ENCODE measurements at regions not wholly inside any gene's neighbourhood (a gene's known extent, or its start where the extent isn't known, plus 50 kb on each side); places are given as distances from the start of the nearest gene placed in this dataset.

- POLR2A ChIA-PET = no interaction called here
- no peaks in the 10 kb centered on the region for H3K36me3 ChIP-seq (ENCODE audit: control insufficient read depth in 1 of 2, insufficient read depth in 2 of 2, low read length in 2 of 2)
- H3K79me2 ChIP-seq (ENCODE audit: insufficient read depth, low read length) = no peaks in the 10 kb centered on the region
- H4K20me1 ChIP-seq (ENCODE audit: insufficient read depth) = no peaks in the 10 kb centered on the region
- no peak overlapping the region for H3K4me3 ChIP-seq (replicated peaks in 1 of 2; ENCODE audit: low read depth in 1 of 2, low read length in 2 of 2)
- no peaks in the 10 kb centered on the region for H3K27me3 ChIP-seq (ENCODE audit: insufficient read depth, low read length)
- intact Hi-C loops (cut with micrococcal nuclease) = no loop called here
- RAD21 ChIA-PET (ENCODE audit: low non-redundant PET in 1 of 2, low total read pairs in 2 of 2, uncharacterized antibody in 2 of 2, unreplicated experiment in 2 of 2) = no interaction called here
- H2AFZ ChIP-seq (ENCODE audit: low read depth, low read length, poor library complexity, severe bottlenecking) = no peak overlapping the region
- no peak overlapping the region for H3K4me2 ChIP-seq (ENCODE audit: low read length)
- no peaks in the 10 kb centered on the region for H3K4me1 ChIP-seq (ENCODE audit: control insufficient read depth in 1 of 2, insufficient read depth in 2 of 2, low read length in 2 of 2)
- H3K27ac ChIP-seq (ENCODE audit: low read depth, low read length) = no peak overlapping the region
- H3K9me3 ChIP-seq (ENCODE audit: control insufficient read depth in 1 of 2, insufficient read depth in 1 of 2, low read depth in 1 of 2, low read length in 2 of 2) = no peaks in the 10 kb centered on the region; a peak in 1 of 4 replicates
- no peak for TF ChIP-seq ZNF274 (IDR thresholded peaks at IDR 0.05; ENCODE audit: low read depth, low read length)
- no peak for TF ChIP-seq POLR2A (IDR thresholded peaks at IDR 0.05; ENCODE audit: borderline replicate concordance, extremely low read depth, insufficient read depth, insufficient read length)
- no peak for TF ChIP-seq ELF1 (IDR thresholded peaks at IDR 0.05; ENCODE audit: borderline replicate concordance, low read depth)
- no peak for TF ChIP-seq EZH2 (IDR thresholded peaks at IDR 0.05)
- no peak for TF ChIP-seq SIN3A (IDR thresholded peaks at IDR 0.05; ENCODE audit: low read depth)
- TF ChIP-seq CBX3 (IDR thresholded peaks at IDR 0.05; ENCODE audit: low read depth) = no peak
- no peak for TF ChIP-seq TCF7L2 (IDR thresholded peaks at IDR 0.05; ENCODE audit: borderline replicate concordance, extremely low read depth, insufficient read depth, insufficient read length)
- no peak for TF ChIP-seq POLR2AphosphoS5 (IDR thresholded peaks at IDR 0.05; ENCODE audit: low read depth, low read length)
- TF ChIP-seq YY1 (IDR thresholded peaks at IDR 0.05; ENCODE audit: extremely low read depth, insufficient replicate concordance, low read depth, low read length) = no peak
- TF ChIP-seq RAD21 (IDR thresholded peaks at IDR 0.05; ENCODE audit: low read depth) = no peak
- TF ChIP-seq SRF (IDR thresholded peaks at IDR 0.05; ENCODE audit: low read depth) = no peak
- TF ChIP-seq MAX (IDR thresholded peaks at IDR 0.05) = no peak
- TF ChIP-seq EGR1 (IDR thresholded peaks at IDR 0.05; ENCODE audit: low read depth) = no peak
- no peak for TF ChIP-seq REST (IDR thresholded peaks at IDR 0.05; ENCODE audit: low read depth)
- TF ChIP-seq SP1 (IDR thresholded peaks at IDR 0.05; ENCODE audit: low read depth) = no peak
- TF ChIP-seq CTCF (IDR thresholded peaks at IDR 0.05 in 2 of 3, conservative IDR thresholded peaks at IDR 0.05 in 1 of 3; ENCODE audit: borderline replicate concordance in 1 of 3, insufficient read depth in 1 of 3, low read depth in 2 of 3, low read length in 2 of 3) = no peak
- no peak for TF ChIP-seq ZBTB33 (IDR thresholded peaks at IDR 0.05; ENCODE audit: extremely low read depth, insufficient replicate concordance, low read length)
- TF ChIP-seq EZH2phosphoT487 (IDR thresholded peaks at IDR 0.05; ENCODE audit: borderline replicate concordance) = no peak
- no peaks in the 10 kb centered on the region for H3K9me2 ChIP-seq (ENCODE audit: insufficient read depth)
- no TSS peak for BruUV-seq (replicated peaks)
- CTCF ChIA-PET = no interaction called here
- ATAC-seq (no peak), DNase-seq (ENCODE audit: low read depth, low spot score) (no peak)
- no peak overlapping the region for H3K9ac ChIP-seq (ENCODE audit: low read length)
Observed at GRCh38 chr15:61503383-61503969, 274.4 kb upstream of the RORA start.
